GDM1 (cell line): ENCODE measurements at regions not wholly inside any gene's neighbourhood (a gene's known extent, or its start where the extent isn't known, plus 50 kb on each side); places are given as distances from the start of the nearest gene placed in this dataset.
"Not testable (repeated sequence)": the region's sequence is repeated elsewhere in the genome, so short reads cannot be mapped to it uniquely, and the experiment has no call there.

Experiments used
- DNase-seq: peaks from one replicate; lab custom pipeline; 2025; lab: John Stamatoyannopoulos, UW

- DNase-seq: not testable (repeated sequence)
Measured at GRCh38 chr16:13336907-13337881, 435.8 kb downstream of the SHISA9 start.

GRCh38 chr16:13338044-13338443 is 436.6 kb downstream of the SHISA9 start:
- no peak for DNase-seq

DNA sequence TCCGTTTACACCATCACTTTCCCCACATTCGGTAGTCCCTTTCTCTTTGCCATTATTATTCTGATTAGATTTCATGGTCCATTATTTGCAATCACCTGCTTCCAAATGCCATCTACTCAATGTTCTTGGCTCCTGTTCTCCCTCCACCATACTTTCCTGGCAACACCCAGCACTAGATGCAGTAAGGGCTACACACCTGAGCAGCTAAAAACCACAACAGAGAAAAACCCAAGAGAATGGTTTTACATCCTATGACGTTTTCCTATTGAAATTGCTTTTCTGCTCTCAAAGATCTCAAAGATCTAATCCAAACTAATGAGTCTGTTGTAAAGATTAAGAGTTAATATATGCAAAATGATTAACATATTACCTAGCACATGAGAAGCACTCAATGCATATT is 441.3 kb downstream of the SHISA9 start:
- no peak for DNase-seq

DNA sequence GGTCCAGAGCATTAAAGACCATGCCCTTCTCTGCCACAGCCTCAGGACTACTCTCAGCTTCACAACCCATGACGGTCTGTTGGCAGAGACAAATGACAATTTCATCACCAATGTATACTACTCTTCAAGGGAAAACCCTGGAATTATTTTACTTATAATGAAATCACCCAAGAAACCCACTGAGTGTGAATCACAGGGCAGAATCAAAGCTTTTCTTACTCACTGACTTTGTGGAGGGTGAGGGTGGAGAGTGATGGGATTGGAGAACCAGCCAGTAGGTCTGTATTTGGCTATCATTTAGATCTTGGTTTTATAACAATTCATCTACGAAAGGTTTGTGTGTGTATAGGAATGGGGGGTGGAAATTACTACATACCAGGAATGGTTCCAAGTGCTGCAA is 442.6 kb downstream of the SHISA9 start:
- no peak for DNase-seq

DNA sequence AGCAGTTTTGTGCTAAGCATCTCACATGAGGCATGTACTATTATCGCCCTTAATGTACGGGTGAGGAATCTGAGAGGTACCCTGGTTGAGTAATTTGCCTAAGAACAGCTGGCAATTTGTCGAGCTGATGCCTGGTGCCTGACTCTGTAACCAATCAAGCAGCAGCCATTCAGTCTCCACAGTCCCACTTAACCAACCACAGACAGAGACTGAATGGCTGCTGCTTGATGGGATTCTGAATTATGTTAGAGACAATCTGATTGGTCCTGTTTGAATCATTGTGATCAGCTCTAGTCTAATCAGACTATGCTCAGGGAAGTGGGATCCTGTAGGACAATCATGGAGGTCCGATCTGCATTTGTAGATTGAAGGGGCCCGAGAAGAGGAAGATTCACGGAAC is 447.0 kb downstream of the SHISA9 start:
- DNase-seq: no peak

DNA sequence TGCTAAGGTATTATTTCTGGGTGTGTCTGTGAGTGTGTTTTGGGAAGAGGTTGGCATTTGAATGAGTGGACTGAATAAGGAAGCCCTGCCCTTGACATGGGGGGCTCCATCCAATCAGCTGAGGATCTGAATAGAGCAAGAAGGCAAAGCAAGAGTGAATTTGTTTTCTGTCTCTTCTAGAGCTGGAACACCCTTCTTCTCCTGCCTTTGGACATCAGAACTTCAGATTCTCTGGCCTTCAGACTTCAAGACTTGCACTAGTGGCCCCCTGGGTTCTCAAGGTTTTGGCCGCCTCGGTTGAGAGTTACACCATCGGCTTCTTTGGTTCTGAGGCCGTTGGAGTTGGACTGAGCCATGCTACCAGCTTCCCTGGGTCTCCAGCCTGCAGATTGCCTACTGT is 448.6 kb downstream of the SHISA9 start:
- no peak for DNase-seq

DNA sequence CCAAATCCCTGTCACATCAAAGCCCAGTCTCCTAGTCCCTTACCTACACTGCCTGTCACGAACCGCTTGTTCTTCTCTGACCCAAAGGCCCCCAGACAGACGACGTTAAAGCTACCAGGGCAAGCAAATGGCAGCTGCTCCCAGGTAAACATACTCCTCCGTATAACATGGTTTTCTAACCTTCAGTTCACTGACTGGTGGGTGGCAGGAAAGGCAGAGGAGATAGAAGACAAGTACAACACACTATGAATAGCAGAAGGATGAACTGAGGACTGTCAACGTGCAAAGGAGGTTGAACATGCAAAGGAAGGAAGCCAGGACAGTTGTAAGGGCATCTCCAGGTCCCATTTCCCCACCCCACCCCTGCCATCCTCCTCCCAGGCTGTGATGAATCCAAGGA is 449.8 kb downstream of the SHISA9 start:
- no peak for DNase-seq

DNA sequence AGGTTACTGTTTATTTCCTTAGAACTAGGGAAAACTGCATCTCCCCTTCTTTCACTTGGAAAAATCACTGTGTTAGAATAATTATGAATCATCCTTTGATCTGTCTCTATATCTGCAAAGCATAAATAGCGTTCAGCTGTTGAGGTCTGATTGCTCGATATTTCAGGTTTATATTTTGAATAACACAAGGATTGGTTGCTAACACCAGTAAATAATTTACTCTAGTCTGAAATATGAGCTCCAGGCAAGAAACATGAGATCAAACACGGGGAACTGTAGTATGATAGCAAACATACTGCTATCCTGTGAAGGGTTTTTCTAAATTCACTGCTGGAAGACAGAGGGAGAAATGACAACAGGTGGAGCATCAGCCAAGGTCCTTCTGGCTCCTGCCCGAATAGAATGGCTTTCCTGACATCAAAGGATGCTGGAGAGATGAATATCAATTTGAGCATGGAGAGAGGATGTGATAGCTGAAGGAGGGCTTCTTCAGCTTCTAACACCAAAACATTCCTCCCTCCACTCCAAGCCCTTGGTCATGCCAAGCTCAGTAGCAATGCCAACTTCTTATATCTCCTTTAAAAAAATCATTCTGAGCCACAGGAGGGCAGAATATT is 450.3 kb downstream of the SHISA9 start:
- no peak for DNase-seq

- not testable (repeated sequence) for DNase-seq
Measured at GRCh38 chr16:13352796-13353195, 451.4 kb downstream of the SHISA9 start.

- not testable (repeated sequence) for DNase-seq
Measured at GRCh38 chr16:13357842-13358241, 456.4 kb downstream of the SHISA9 start.

DNA sequence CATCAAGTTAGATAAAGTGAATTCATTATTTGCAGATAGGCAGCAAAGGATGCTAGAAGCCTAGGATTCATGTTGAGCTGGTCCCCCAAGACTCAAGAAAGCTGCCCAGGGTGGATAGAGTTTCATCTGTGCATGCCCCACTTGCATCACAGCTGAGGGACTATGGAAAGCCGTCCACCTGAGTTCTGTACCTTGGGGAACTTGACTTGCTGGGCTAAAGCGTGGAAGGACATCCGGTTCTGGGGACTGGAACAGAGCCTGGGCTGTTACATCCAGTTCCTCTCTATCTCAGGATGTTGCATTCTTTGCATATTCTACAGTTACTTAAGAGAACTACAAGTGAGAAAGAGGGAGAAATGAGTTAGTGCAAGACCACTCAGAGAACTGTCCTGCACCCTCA is 458.4 kb downstream of the SHISA9 start:
- no peak for DNase-seq

DNA sequence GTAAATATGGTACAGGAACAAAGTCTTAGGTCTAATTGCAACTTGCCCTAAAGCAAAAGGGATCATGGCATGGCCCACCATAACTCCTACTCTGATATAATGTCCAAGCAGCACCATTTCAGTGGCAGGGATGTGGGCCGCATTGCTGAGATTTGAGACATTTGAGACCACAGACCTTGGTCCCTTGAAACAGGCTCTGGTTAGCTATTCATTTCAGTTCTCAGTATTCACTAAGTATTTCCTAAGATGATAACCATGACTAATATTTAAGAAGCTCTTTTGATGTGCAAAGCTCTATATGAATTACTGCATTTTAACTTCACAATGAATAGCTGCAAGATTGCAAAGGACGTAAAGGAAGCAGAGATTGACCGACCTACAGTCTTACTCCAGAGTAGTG is 471.0 kb downstream of the SHISA9 start:
- no peak for DNase-seq

DNA sequence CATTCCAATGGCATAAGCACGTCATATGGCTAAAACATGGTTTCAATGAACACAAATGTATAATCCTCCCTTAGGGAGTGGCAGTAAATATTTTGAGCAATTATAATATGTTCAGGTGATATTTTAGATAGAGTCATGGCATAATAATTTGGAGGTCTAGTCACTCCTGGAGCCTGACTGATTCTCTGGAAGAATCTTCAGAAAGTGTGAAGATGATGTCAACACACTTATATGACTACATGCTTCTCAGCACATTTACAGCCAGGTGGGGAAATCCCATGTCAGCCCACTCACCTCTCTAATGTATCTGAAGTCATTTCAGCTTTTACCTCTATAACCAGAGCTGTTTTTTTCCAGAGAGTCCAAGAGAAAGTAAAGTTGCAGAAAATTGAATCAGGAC is 474.8 kb downstream of the SHISA9 start:
- DNase-seq: no peak

DNA sequence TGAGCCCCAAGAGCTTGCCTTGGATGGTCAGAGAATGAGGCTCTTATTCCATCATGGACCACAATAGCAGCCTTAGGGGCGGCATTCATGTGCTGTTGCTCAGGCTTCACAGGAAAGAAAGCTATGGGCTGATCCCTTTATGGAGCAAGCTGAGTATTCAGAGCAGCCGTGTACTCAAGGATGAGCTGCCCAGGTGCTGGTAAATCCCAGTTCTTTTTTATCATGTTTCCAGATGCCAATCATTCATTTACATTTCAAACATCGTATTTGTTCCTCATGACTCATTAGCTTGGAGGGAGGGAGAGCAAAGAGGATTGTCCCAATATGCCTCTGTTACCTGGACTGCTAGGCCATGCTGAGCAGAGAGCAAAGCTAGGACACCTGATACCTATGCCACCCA is 475.7 kb downstream of the SHISA9 start:
- no peak for DNase-seq

DNA sequence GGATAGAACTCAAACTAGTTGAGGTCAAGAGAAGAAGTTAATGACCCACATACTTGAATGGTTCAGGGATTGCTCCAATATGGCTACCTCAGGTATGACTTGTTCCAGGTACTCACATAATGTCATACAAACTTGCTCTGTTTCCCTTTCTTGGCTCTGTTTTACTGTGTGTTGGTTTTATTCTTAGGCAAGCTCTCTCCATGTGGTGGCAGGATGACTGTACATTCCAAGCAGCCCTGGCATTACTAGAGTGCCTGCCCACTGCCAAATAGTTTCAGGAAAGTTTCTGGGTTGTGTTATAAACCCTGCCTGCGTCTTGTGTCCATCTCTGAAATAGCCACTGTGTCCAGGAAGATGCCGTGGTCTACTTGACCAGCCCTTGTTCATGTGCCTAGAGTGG is 476.8 kb downstream of the SHISA9 start:
- DNase-seq: no peak

GRCh38 chr16:13379266-13379665 is 477.9 kb downstream of the SHISA9 start:
- DNase-seq: no peak

- DNase-seq: not testable (repeated sequence)
Measured at GRCh38 chr16:13385156-13386040, 484.0 kb downstream of the SHISA9 start.

DNA sequence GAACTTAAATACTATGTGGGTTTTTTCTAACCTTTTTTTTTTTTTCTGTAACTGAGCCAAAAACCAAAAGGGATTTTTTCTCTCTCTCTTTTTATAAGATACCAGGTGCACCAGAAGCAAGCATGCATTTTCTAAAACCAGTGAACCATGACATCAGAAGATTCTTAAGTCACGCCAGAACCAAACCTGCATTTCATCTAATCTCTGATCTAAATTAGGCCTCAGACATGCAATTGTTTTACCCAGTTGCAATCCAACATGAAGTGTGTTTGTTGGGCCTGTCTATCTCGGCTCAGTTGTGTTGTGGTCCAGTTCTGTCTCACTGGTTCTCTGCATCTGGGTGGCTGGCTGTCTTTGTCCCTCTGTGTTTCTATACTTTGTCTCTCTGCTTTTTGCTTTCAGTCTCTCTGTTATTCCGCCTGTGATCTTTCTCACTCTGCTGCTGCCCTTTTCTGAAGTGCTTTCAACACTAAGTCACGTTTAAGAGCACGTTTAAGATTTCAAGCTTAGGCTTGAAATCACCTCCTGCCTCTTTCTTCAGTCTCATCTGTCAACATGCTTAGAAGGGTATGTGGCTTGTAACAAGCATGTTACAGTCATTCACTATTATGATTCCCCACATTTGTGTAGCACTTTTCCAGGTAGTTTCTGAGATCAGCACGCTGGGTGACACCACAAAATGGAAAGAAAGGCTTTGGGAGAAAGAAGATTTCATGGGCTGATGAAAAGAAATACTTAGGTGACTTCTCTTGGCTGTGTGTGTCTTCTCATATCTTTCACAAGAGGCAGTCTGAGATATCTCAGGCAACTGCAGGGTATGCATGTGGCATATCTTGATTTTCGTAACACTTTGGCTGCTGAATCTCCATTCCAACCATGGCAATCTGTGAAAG is 488.9 kb downstream of the SHISA9 start:
- DNase-seq: no peak

GRCh38 chr16:13390986-13391305 is 489.5 kb downstream of the SHISA9 start:
- DNase-seq: no peak

DNA sequence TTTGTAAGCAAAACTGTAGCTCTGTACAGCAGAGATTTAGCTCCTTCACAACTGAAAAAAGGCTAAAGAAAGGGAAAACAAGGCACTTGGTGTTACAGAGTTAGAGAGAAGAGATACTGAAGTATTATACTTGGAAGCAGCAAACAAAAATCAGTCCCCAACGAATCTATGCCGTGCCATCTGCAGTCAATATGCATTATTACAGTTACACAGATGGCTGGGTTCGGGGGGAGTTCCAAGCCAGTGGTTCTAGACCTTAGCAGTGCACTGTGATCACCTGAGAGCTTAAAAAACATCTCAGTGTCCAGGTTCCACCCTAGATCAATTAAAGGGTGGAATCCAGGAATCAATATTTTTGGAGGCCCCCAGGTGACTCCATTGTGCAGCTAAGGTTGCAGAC is 489.9 kb downstream of the SHISA9 start:
- DNase-seq: no peak

DNA sequence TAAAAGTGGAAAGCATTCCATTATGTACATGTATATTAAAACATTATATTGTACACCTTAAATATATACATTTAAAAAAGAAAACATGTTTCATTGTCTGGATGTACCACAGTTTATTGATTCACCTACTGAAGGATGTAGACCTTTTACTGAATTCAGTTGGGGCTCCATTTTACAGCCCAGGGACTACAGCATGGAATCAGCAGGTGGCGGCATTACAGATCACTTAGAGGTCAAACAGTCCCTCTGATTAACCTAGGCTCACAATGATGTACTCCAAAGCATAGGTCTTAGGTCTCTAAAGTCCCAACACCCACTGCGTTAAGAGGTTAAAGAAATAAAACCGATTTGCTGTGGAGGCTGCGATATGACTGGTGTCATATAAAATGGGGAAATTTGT is 490.9 kb downstream of the SHISA9 start:
- DNase-seq: no peak

DNA sequence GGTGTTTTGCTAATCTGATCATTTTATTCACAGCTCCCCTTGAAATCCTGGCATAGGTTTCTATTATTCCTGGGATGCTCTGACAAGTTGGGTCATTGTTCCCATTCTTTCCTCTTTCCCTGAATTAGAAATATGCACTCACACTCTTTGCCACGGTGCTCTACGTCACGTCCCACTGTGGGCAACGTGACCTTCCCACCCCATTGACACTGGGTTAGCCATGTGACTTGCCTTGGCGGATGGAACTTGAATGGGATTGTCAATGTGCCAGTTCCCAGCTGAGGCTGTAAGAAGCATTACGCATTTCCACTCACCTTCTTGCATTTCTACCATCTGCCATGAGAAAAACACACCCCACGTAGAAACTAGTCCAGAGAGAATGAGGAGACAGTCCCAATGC is 492.4 kb downstream of the SHISA9 start:
- no peak for DNase-seq
